H9 (cell line): ENCODE measurements at regions not wholly inside any gene's neighbourhood (a gene's known extent, or its start where the extent isn't known, plus 50 kb on each side); places are given as distances from the start of the nearest gene placed in this dataset.
A peak's percentile ranks its signal among the peaks of the same experiment; 100 is the strongest.

Source experiments
- DNase-seq: peaks from one replicate; pipeline ENCODE4 v3.0.0-alpha.2; 2017
- H2AFZ ChIP-seq: one replicate; pipeline ENCODE4 v1.6.1; 2013; ENCODE audit warnings: mild to moderate bottlenecking, low read length, control low read depth, moderate library complexity
- H2AK5ac ChIP-seq: 2 replicates; pipeline ENCODE4 v1.6.1; 2013; ENCODE audit warnings: low read length, control low read depth, mixed read lengths; ENCODE audit not compliant: insufficient read length
- H2BK120ac ChIP-seq: one replicate; pipeline ENCODE4 v1.6.1; 2013; ENCODE audit warnings: low read depth, mild to moderate bottlenecking, low read length, control low read depth, inconsistent platforms; ENCODE audit not compliant: poor library complexity, severe bottlenecking
- H2BK12ac ChIP-seq: 2 replicates; pipeline ENCODE4 v1.6.1; 2013; ENCODE audit warnings: low read length, control low read depth, mixed read lengths, low read depth; ENCODE audit not compliant: insufficient read length
- H2BK15ac ChIP-seq: 2 replicates; pipeline ENCODE4 v1.6.1; 2013; ENCODE audit warnings: low read depth, low read length, control low read depth
- H2BK20ac ChIP-seq: one replicate; pipeline ENCODE4 v1.6.1; 2013; ENCODE audit warnings: low read depth, mild to moderate bottlenecking, low read length, control low read depth, inconsistent platforms; ENCODE audit not compliant: poor library complexity, severe bottlenecking
- H2BK5ac ChIP-seq: 2 replicates; pipeline ENCODE4 v1.6.1; 2013; ENCODE audit warnings: low read length, control low read depth, mixed read lengths; ENCODE audit not compliant: insufficient read length
- H3K14ac ChIP-seq: 2 replicates; pipeline ENCODE4 v1.6.1; 2013; ENCODE audit warnings: low read length, control low read depth; ENCODE audit not compliant: insufficient read depth
- H3K18ac ChIP-seq: 2 replicates; pipeline ENCODE4 v1.6.1; 2013; ENCODE audit warnings: low read depth, mild to moderate bottlenecking, mixed read lengths, low read length, control low read depth; ENCODE audit not compliant: insufficient read length
- H3K23ac ChIP-seq: 2 replicates; pipeline ENCODE4 v1.6.1; 2013; ENCODE audit warnings: low read length, control low read depth, mixed read lengths, low read depth; ENCODE audit not compliant: insufficient read length
- H3K23me2 ChIP-seq: 2 replicates; pipeline ENCODE4 v1.6.1; 2013; ENCODE audit warnings: low read depth, mild to moderate bottlenecking, mixed read lengths, low read length, control low read depth; ENCODE audit not compliant: insufficient read length, poor library complexity, severe bottlenecking
- H3K27ac ChIP-seq: 2 replicates; pipeline ENCODE4 v1.5.1; 2013; ENCODE audit warnings: low read length, control low read depth, mixed read lengths, low read depth; ENCODE audit not compliant: insufficient read length
- H3K27me3 ChIP-seq: 2 replicates; pipeline ENCODE4 v1.6.1; 2013; ENCODE audit warnings: low read length, control low read depth, inconsistent platforms; ENCODE audit not compliant: insufficient read depth
- H3K4ac ChIP-seq: 2 replicates; pipeline ENCODE4 v1.6.1; 2013; ENCODE audit warnings: low read depth, mild to moderate bottlenecking, control low read depth, inconsistent platforms, low read length, moderate library complexity
- H3K4me1 ChIP-seq: 2 replicates; pipeline ENCODE4 v1.6.1; 2013; ENCODE audit warnings: low read length, control low read depth, inconsistent platforms; ENCODE audit not compliant: insufficient read depth
- H3K4me2 ChIP-seq: 2 replicates; pipeline ENCODE4 v1.6.1; 2013; ENCODE audit warnings: low read length, control low read depth, mixed read lengths; ENCODE audit not compliant: insufficient read length, insufficient read depth
- H3K56ac ChIP-seq: 2 replicates; pipeline ENCODE4 v1.6.1; 2013; ENCODE audit warnings: low read depth, mild to moderate bottlenecking, mixed read lengths, low read length, control low read depth; ENCODE audit not compliant: insufficient read length
- H3K79me1 ChIP-seq: 2 replicates; pipeline ENCODE4 v1.6.1; 2013; ENCODE audit warnings: low read depth, mild to moderate bottlenecking, moderate library complexity, low read length, control low read depth, inconsistent platforms; ENCODE audit not compliant: insufficient read depth, poor library complexity, severe bottlenecking
- H3K79me2 ChIP-seq: 2 replicates; pipeline ENCODE4 v1.6.1; 2013; ENCODE audit warnings: low read length, control low read depth, inconsistent platforms; ENCODE audit not compliant: insufficient read depth
- H3K9ac ChIP-seq: 2 replicates; pipeline ENCODE4 v1.6.1; 2013; ENCODE audit warnings: low read length, control low read depth, mixed read lengths; ENCODE audit not compliant: insufficient read length; ENCODE audit errors: extremely low read depth
- H3K9me3 ChIP-seq: one replicate; pipeline ENCODE4 v1.6.1; 2013; ENCODE audit warnings: low read depth, low read length, inconsistent platforms; ENCODE audit not compliant: control insufficient read depth
- H3T11ph ChIP-seq: one replicate; pipeline ENCODE4 v1.6.1; 2013; ENCODE audit warnings: mild to moderate bottlenecking, low read length, control low read depth, inconsistent platforms
- H4K20me1 ChIP-seq: one replicate; pipeline ENCODE4 v1.6.1; 2013; ENCODE audit not compliant: control insufficient read depth, insufficient read length, insufficient read depth
- H4K5ac ChIP-seq: 2 replicates; pipeline ENCODE4 v1.6.1; 2013; ENCODE audit warnings: low read depth, mild to moderate bottlenecking, mixed read lengths, low read length, control low read depth; ENCODE audit not compliant: insufficient read length
- H4K8ac ChIP-seq: replicated peaks from 2 replicates; pipeline ENCODE4 v1.6.1; 2013; ENCODE audit warnings: low read length, control low read depth, mixed read lengths, low read depth; ENCODE audit not compliant: insufficient read length
- H4K91ac ChIP-seq: 2 replicates; pipeline ENCODE4 v1.6.1; 2013; ENCODE audit warnings: low read depth, mild to moderate bottlenecking, moderate library complexity, mixed read lengths, low read length, control low read depth; ENCODE audit not compliant: insufficient read length
- H3K27ac Mint-ChIP-seq, 3 experiments: 2 replicates in 2 of 3; 3 replicates in 1 of 3; pipeline ENCODE4 v1.8.0; 2020 to 2021; ENCODE audit warnings: mixed read lengths in 3 of 3, mild to moderate bottlenecking in 1 of 3, moderate library complexity in 1 of 3
- H3K27me3 Mint-ChIP-seq: 2 replicates; pipeline ENCODE4 v1.8.0; 2021; ENCODE audit warnings: low read depth, mild to moderate bottlenecking, moderate library complexity, mixed read lengths
- H3K36me3 Mint-ChIP-seq, 3 experiments: 2 replicates in 2 of 3; 3 replicates in 1 of 3; pipeline ENCODE4 v1.8.0; 2020 to 2021; ENCODE audit warnings: low read depth in 3 of 3, mixed read lengths in 3 of 3; ENCODE audit not compliant: insufficient read depth in 1 of 3
- H3K4me1 Mint-ChIP-seq, 2 experiments: 2 replicates each; pipeline ENCODE4 v1.8.0; 2020; ENCODE audit warnings: mixed read lengths in 2 of 2
- H3K4me3 Mint-ChIP-seq, 2 experiments: 2 replicates in 1 of 2; 3 replicates in 1 of 2; pipeline ENCODE4 v1.8.0; 2020 to 2021; ENCODE audit warnings: mild to moderate bottlenecking in 2 of 2, mixed read lengths in 2 of 2, moderate library complexity in 1 of 2
- H3K9me3 Mint-ChIP-seq, 2 experiments: 2 replicates in 1 of 2; 3 replicates in 1 of 2; pipeline ENCODE4 v1.8.0; 2020; ENCODE audit warnings: mild to moderate bottlenecking in 2 of 2, mixed read lengths in 2 of 2, moderate library complexity in 1 of 2
- CTCF ChIP-seq: fragments of 200-600 bp; sonication (generic); conservative IDR thresholded peaks from 3 replicates; pipeline ENCODE4 v1.8.0; 2021; ENCODE audit warnings: antibody characterized with exemption, mild to moderate bottlenecking

- no peak overlapping the region for H3K27ac ChIP-seq
- no peak overlapping the region for H3K4me3 Mint-ChIP-seq
Observed at GRCh38 chr1:54459140-54459539, 52.9 kb upstream of the SSBP3 start.

More at GRCh38 chr1:54459140-54459539, 52.9 kb upstream of the SSBP3 start:
- no peak overlapping the region for H4K8ac ChIP-seq
- Mint-ChIP-seq H3K36me3 (no peaks in the 10 kb centered on the region), H3K27ac (peak overlapping the region in 1 of 3 experiments; percentile 9; a peak in 1 of 7 replicates), H3K27me3 (peaks cover 5% of the 10 kb centered on the region), H3K9me3 (no peaks in the 10 kb centered on the region), H3K4me1 (peaks cover 42 to 57% of the 10 kb centered on the region in 2 experiments)
- no peak overlapping the region for H2BK120ac ChIP-seq
- H3K23ac ChIP-seq: no peak overlapping the region
- H4K20me1 ChIP-seq: no peaks in the 10 kb centered on the region
- H2BK15ac ChIP-seq: no peak overlapping the region
- H3T11ph ChIP-seq: no peak overlapping the region
- H3K14ac ChIP-seq: no peak overlapping the region
- TF ChIP-seq CTCF: no peak
- DNase-seq: no peak
- no peak overlapping the region for H3K4me2 ChIP-seq
- no peaks in the 10 kb centered on the region for H3K27me3 ChIP-seq
- H2BK20ac ChIP-seq: no peak overlapping the region
- peaks cover 9% of the 10 kb centered on the region; the same call in 1 of the 2 replicates for H3K4me1 ChIP-seq
- no peaks in the 10 kb centered on the region for H3K23me2 ChIP-seq
- no peak overlapping the region for H4K5ac ChIP-seq
- no peak overlapping the region for H3K9ac ChIP-seq
- H3K4ac ChIP-seq: no peak overlapping the region
- H3K9me3 ChIP-seq: no peaks in the 10 kb centered on the region
- no peak overlapping the region for H3K18ac ChIP-seq
- H3K79me2 ChIP-seq: no peaks in the 10 kb centered on the region
- H4K91ac ChIP-seq: no peak overlapping the region
- H2AK5ac ChIP-seq: no peak overlapping the region
- H2BK12ac ChIP-seq: no peak overlapping the region
- no peak overlapping the region for H2BK5ac ChIP-seq
- H3K56ac ChIP-seq: no peak overlapping the region
- no peak overlapping the region for H2AFZ ChIP-seq
- H3K79me1 ChIP-seq: no peaks in the 10 kb centered on the region
